Kidney (tissue), 13 donors: ENCODE measurements at regions not wholly inside any gene's neighbourhood (a gene's known extent, or its start where the extent isn't known, plus 50 kb on each side); places are given as distances from the start of the nearest gene placed in this dataset.

Experiments
- DNase-seq, 5 donors: peaks; one replicate each; pipeline ENCODE4 v3.0.0-alpha.2; 2013 to 2020
- FAIRE-seq: peaks from 2 replicates; lab custom pipeline; 2012; peaks lifted over from hg19 to GRCh38; lab: Jason Lieb, UNC
- H3K27ac ChIP-seq, 2 donors: one replicate each; pipeline ENCODE4 v1.7.0; 2013; ENCODE audit warnings: low read depth in 2 of 2, low read length in 2 of 2, inconsistent platforms in 1 of 2
- H3K27me3 ChIP-seq: one replicate; pipeline ENCODE4 v1.7.1; 2013; ENCODE audit warnings: low read length, inconsistent platforms; ENCODE audit not compliant: control insufficient read depth, insufficient read depth
- H3K36me3 ChIP-seq, 3 donors: one replicate each; pipeline versions ENCODE4 v1.7.0 to v1.7.1; 2013; ENCODE audit warnings: low read length in 3 of 3, control low read depth in 1 of 3, inconsistent platforms in 1 of 3; ENCODE audit not compliant: insufficient read depth in 3 of 3, control insufficient read depth in 2 of 3
- H3K4me1 ChIP-seq, 3 donors: one replicate each; pipeline versions ENCODE4 v1.7.0 to v1.7.1; 2013; ENCODE audit warnings: low read length in 3 of 3, inconsistent platforms in 1 of 3, low read depth in 1 of 3; ENCODE audit not compliant: control insufficient read depth in 2 of 3, insufficient read depth in 2 of 3
- H3K4me3 ChIP-seq, 3 donors: one replicate each; pipeline versions ENCODE4 v1.7.0 to v1.8.1; 2013; ENCODE audit warnings: low read length in 3 of 3, control low read depth in 1 of 3, inconsistent platforms in 1 of 3
- H3K9ac ChIP-seq, 3 donors: one replicate each; pipeline versions ENCODE4 v1.7.0 to v1.7.1; 2013; ENCODE audit warnings: low read length in 3 of 3, control low read depth in 1 of 3, inconsistent platforms in 1 of 3
- H3K9me3 ChIP-seq, 3 donors: one replicate each; pipeline versions ENCODE4 v1.7.0 to v1.7.1; 2013; ENCODE audit warnings: low read length in 3 of 3, control low read depth in 1 of 3, inconsistent platforms in 1 of 3; ENCODE audit not compliant: control insufficient read depth in 2 of 3, insufficient read depth in 1 of 3
- CTCF ChIP-seq: IDR thresholded peaks from 3 replicates; pipeline ENCODE4 v1.5.1; 2012; ENCODE audit warnings: mild to moderate bottlenecking, moderate library complexity, borderline replicate concordance; ENCODE audit not compliant: insufficient read depth; ENCODE audit errors: extremely low read depth
- intact Hi-C: fragments of 100-400 bp; cut with DNase I; formaldehyde crosslinking; loops from one replicate; pipeline ENCODE4 v1.11.1; 2022
- donor health status: control.
- donor health status: control.
- donor health status: control.
- donor health status: control.
- donor health status: control.
- donor health status: DM: yes; HTN: yes; CAD: no.
- donor health status: Normal renal cell carcinoma (clear cell type).

DNA sequence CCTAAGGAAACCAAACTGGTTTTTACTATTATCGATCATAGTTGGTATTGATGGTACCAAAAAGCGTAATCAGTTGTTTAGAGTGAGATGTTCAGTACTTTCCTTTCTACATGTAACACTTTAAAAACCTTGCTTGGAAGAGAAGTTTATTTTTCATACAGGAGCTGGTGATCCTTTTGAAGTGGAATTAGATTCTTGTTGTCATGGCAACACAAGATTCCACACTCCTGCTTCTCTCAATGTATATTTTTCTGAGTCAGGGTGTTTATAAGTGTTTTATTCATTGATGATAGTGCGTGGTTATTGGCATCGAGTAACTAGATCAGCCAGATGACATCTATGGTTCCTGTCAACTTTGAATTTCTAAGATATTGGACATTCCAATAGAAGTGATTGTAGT, 181.1 kb upstream of the CHD1 start:
- no peaks in the 10 kb centered on the region for H3K9me3 ChIP-seq
- FAIRE-seq (no peak), DNase-seq (no peak)
- no peaks in the 10 kb centered on the region for H3K4me1 ChIP-seq
- TF ChIP-seq CTCF: no peak
- H3K36me3 ChIP-seq: no peaks in the 10 kb centered on the region
- H3K27ac ChIP-seq: no peak overlapping the region
- intact Hi-C loops: no loop called here
- no peak overlapping the region for H3K4me3 ChIP-seq
- H3K27me3 ChIP-seq: no peaks in the 10 kb centered on the region
- H3K9ac ChIP-seq: no peak overlapping the region

GRCh38 chr5:99105216-99105615, 176.4 kb upstream of the CHD1 start:
- no peak overlapping the region for H3K9ac ChIP-seq
- intact Hi-C loops: no loop called here
- peak in 2 of 5 donors; percentile 10 to 53 for DNase-seq
- no peaks in the 10 kb centered on the region for H3K27me3 ChIP-seq
- no peaks in the 10 kb centered on the region for H3K9me3 ChIP-seq
- no peak for TF ChIP-seq CTCF
- H3K27ac ChIP-seq: no peak overlapping the region
- H3K4me1 ChIP-seq: no peaks in the 10 kb centered on the region
- H3K4me3 ChIP-seq: no peak overlapping the region
- FAIRE-seq: no peak
- H3K36me3 ChIP-seq: no peaks in the 10 kb centered on the region

GRCh38 chr5:99104538-99105132, 175.8 kb upstream of the CHD1 start:
- Histone ChIP-seq H3K9ac (no peak overlapping the region), H3K4me1 (no peaks in the 10 kb centered on the region), H3K27ac (no peak overlapping the region), H3K9me3 (no peaks in the 10 kb centered on the region), H3K36me3 (no peaks in the 10 kb centered on the region), H3K4me3 (no peak overlapping the region), H3K27me3 (no peaks in the 10 kb centered on the region)
- intact Hi-C loops: no loop called here
- FAIRE-seq (peak; percentile 88), DNase-seq (peak in 2 of 5 donors; percentile 53 to 66)
- TF ChIP-seq CTCF: peak; percentile 36
